GM18907 (cell line): ENCODE measurements at regions not wholly inside any gene's neighbourhood (a gene's known extent, or its start where the extent isn't known, plus 50 kb on each side); places are given as distances from the start of the nearest gene placed in this dataset.
"Not testable (repeated sequence)": the region's sequence is repeated elsewhere in the genome, so short reads cannot be mapped to it uniquely, and the experiment has no call there.

Experiments used
- ATAC-seq: cut with Tn5 transposase; IDR thresholded peaks from one replicate; pipeline ENCODE4 v1.9.1; 2021; ENCODE audit warnings: mild to moderate bottlenecking, moderate library complexity; ENCODE audit not compliant: unreplicated experiment

DNA sequence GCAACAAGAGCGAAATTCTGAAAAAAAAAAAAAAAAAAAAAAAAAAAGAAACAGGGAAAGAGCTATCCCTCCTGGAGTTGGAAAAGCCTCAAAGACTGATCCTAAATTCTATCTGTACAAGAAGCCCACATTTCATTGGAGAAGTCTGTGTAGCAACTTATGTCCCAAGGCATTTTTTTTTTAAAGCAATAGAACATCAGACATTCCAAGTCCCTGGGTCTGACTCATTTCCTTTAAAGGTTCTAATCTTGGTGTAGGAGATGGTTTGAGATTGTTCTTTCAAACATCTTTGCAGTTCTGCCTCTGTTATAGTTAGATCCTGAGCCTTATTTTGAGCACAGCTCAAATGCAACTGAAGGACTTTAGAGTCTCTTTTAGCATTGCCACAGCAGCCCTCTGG lies 706.5 kb upstream of the MIR17HG start:
- no peak for ATAC-seq

DNA sequence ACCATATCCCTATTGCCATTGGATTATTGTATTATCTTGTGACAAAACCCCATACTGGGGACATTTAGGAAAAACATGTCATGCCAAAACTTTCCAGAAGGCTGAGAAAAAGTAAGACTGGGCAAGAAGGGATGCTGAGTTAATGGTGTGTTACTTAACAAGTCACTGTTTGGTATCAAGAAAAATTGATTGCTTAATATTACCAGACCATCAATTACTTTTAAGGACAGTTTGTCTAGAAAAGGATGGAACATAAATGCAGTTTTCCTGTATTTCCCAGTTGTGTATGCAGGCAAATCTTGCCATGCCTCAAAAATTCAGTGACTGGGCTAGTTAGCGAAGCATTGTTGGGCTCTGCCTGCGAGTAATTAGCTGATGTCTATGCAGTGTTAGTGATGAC lies 705.6 kb upstream of the MIR17HG start:
- ATAC-seq = no peak

DNA sequence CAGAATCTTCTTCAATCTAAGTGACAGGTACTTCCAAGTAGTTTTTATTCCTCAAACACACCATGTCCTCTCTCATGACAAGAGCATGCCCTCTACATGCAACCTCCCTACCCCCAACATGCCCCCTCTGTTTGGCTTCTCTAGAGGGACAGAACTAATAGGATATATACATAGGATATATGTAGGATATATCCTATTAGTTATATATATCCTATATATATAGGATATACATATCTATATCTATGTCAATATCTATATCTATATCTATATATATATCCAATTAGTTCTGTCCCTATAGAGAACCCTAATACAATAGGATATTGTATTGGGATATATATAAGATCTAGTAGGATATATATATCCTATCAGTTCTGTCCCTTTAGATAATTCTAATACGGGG lies 701.9 kb upstream of the MIR17HG start:
- ATAC-seq = no peak

DNA sequence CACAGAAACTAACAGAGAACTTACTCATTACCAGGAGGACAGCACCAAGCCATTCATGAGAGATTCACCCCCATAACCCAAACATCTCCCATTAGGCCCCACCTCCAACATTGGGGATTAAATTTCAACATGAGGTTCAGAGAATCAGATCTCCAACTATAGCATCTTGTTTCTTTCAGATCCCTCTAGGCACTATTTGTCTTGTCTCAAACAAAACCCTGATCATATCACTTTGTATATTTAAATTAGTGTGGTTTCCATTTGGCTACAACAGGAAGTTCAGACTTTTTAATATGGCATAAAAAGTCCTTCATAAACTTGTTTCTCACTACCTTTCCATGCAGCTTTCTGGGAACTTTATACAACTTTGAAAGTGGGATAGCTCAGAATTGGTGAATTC lies 699.0 kb upstream of the MIR17HG start:
- ATAC-seq = no peak

DNA sequence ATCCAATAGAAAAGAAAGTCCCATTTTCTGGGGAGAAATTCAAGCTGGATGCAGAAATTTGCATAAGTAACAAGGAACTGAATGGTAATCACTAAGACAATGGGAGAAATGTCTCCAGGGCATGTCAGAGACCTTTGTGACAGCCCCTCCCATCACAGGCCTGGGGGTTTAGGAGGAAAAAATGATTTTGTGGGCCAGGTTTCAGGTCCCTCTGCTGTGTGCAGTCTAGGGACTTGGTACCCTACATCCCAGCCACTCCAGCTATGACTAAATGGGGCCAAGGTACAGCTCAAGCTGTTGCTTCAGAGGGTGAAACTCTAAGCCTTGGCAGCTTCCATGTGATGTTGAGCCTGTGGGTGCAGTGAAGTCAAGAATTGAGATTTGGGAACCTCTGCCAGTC lies 695.5 kb upstream of the MIR17HG start:
- ATAC-seq = no peak

DNA sequence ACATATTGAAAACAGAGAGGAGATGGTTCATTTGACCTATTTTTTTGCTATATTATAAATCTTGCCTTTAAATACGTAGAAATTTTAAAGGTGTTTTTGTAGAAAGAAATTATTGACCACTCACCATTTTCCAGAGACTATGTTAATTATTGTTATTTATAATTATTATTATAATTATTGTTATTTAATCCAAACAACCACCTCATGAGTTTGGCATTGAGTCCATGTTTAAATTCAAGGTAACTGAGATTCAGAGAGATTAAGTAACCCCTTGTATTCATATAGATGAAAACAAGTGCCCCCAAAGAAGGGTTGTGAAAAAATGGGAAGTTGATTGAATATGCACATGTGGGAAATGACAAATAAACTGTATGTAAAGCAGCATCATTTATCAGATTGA lies 692.5 kb upstream of the MIR17HG start:
- ATAC-seq = no peak

DNA sequence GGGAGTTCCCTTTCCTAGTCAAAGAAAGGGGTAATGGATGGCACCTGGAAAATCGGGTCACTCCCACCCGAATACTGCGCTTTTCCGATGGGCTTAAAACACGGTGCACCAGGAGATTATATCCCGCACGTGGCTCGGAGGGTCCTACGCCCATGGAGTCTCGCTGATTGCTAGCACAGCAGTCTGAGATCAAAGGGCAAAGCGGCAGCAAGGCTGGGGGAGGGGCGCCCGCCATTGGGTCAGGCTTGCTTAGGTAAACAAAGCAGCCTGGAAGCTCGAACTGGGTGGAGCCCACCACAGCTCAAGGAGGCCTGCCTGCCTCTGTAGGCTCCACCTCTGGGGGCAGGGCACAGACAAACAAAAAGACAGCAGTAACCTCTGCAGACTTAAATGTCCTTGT lies 683.3 kb upstream of the MIR17HG start:
- ATAC-seq = not testable (repeated sequence)

DNA sequence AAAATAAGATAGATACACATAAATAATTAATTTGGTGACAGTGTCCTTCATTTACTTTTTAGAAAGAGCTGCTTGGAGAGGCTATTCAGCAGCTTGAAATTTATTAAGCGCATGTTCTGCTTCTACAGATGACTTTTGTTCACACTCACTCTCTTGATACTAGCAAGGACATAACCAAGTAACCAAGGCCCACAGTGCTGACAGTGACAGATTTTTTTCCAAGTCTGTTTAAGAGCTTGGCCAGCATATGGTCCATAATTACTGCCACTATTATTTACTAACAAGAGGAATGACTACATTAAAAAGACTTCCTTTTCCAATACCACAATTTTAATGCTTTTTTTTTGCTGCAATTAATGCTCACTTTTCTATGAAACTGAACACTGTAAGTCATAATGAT lies 673.7 kb upstream of the MIR17HG start:
- ATAC-seq = no peak

DNA sequence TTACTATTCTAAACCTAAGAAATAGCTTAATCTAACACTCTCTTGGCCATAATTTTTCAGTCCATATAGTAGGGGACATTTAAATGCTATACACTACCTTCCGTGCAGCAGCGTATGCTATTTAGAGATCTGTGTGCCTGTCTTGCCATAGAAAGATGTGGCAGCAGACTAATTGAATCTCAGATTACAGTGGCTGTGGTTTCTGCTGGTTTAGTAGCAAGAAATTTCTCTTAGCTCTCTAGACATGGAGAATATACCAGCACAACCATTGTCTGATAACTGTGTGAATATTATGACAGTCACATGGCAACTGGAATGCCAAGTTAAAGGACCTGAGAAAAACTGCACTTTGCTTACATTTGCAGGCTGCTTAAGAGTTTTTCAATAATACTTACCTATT lies 672.4 kb upstream of the MIR17HG start:
- no peak for ATAC-seq

DNA sequence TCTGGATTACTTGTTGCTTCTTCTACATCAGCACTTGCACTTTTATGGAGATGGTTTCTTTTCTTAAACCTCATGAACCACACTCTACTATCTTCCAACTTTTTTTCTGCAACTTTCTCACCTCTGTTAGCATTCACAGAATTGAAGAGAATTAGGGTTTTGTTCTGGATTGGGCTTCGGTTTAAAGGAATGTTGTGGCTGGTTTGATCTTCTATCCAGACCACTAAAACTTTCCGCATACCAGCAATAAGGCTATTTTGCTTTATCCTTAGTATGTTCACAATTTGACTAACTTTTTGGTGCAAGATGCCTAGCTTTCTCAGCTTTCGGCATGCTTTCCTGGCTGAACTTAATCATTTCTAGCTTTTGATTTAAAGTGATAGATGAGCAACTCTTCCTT lies 666.7 kb upstream of the MIR17HG start:
- no peak for ATAC-seq

DNA sequence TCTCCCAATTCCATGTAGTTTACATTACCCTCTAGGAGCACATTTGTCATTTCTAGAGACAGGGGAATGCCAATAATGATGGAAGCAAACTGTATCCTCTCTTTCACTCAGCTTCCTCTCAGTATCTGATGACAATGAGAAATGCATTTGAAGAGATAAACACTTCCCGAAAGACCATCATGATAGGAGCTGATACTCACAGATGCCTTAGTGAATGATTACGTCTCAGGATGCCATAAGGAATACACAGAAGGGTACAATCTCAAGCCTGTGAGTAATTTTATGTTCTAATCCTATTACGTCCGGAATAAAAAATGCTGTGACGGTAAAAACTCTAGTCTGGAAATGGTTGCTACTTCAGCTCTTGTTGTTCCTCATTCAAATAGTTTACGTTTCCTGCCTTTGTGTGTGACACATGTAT lies 663.8 kb upstream of the MIR17HG start:
- ATAC-seq = no peak

DNA sequence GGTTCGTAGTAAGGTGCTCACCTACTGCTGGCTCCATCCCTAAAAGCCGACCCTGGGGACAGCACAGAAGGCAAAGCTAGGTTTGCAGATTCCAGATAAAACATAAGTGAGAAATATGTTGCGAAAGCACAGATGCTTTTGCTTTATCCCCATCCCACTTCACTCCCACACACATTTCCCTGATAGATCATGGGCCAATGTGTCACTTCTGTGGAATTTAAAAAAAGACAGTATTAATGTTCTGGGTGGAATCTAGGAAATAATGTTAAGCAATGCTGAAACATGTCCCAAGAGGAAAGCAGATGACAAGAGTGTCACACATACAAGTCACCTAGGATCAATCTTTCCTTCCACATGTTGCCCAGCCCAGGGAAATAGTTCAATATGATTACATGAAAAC lies 661.0 kb upstream of the MIR17HG start:
- no peak for ATAC-seq

DNA sequence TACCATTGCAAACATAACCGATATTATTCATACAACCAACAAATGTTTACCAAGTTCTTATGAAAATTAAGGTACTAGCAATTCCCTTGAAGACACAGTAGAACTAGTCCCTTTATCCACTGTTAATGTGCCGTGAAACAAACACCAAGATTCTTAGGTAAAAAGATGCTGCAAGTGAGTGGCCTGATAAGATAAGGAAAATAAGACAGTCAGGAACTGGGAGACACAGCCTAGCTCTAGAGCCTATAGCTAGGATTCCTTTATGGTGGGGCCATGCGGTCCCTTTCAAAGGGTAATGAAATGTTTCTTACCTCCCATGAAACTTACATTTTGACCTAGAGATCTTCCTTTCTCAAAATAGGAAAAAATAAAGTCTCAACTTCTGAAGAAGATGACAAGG lies 658.4 kb upstream of the MIR17HG start:
- ATAC-seq = no peak

DNA sequence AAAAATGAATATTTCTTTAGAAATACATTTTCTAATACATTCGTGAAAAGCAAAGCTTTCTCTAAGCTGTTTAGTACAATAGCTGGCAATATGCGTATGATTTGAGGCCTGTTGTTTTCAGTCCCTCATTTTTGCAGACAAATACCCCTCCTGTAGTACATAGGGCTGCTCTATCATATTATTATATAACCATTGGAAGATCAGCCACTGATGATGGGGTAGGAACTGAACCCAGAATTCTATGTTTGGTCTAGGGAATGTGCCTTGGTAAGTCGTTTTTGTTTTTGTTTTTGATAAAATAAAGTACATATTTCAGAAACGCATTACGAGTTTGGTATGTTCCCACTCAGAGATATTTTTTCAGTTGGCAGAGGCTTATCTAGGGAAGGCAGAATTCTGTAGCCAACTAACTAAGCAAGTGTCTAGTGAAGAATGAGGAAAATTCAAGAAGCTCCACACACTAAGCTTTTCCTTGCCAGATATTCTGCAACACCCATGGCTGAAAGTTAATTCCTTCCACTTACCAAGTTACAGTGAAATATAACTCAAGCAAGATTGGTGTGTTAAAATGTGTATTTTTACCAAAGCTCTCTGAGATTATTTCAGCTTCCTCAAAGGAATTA lies 656.9 kb upstream of the MIR17HG start:
- no peak for ATAC-seq

DNA sequence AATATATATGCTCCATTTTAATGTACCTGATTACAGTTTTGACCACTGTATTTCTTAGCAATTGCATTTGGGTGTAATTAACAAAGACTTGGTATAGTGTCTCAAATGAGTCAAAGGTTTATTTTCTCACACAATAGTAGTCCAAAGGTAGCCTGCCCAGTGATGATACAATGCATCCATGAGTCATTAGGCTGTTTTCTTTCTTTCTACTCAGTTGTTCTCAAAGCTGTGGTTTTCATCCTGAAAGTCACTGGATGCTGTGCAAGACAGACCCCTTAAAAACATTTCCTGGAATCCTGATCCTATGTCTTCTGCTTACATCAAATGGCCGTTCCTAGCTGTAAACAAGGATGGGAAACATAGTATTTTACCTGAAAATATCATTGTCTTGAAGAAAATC lies 651.2 kb upstream of the MIR17HG start:
- ATAC-seq = no peak

DNA sequence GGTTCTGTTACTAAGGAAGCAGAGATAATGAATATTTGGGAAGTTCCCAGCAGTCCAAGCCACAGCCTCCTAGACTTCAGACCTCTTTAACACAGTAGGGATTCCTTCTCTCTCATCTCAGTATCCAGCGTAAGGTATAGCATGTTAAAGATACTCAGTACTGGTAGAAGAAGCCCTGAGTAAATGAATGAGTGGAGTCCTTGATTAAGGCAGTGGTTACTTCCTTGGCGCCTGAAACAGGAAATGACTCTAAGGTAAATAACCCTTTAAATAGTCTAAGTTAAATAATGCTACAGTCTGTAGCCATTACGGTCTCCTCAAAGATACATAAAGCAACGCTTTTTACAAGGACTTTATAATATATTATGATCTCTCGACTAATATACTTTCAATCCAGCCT lies 650.8 kb upstream of the MIR17HG start:
- ATAC-seq = no peak

DNA sequence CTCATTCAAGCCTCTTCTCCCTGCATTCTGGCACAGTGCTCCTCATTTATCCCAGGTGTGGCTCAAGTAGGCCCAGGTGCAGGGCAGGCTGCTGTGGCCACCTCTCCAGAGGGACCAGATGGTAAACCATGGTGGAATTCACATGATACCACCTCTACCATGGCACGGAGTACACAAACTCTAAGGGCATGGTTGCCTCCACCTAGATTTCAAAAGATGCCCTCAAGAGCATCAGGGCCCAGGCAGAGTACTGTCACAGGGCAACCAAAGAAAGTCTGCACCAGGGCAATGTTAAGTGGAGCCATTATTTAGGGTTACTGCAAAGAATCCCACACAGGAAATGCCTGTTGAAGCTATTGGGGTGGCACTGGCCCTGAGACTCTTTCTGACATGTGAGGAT lies 647.1 kb upstream of the MIR17HG start:
- ATAC-seq = no peak

DNA sequence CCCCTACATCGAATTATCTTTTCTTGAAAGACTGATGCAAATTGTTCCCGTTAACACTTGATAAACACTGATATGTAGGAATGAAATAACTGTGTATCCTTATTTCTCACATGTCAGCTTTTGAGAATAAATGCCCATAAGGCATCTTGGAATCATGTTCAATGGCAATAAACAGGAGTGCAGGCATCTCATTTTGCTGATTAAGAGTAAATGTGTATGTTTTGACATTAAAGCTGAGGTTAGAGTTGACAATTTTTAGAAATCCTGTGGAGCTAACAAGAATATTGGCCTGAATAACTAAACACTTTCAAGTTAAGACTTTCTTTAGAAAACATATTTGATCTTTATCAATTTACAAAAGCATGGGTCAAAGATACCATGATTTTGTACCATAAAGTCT lies 646.2 kb upstream of the MIR17HG start:
- no peak for ATAC-seq

DNA sequence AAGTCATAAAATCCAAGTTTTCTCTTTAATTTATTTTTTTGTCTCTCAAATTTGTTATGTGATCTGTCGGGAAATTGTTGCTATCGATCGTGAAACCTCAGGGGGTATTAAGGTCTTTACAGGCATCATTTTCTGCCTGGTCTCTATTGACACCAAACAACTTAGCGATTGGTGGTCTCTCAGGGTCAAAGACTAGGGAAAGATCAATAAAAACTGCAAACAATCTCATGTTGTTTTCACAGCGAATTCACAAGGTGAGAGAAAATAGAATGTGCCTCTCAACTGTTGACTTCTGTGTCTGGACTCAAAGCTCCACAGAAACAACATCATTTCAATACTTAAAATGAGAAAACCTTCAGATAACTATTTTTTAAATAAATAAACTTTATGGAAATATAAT lies 645.4 kb upstream of the MIR17HG start:
- ATAC-seq = no peak

DNA sequence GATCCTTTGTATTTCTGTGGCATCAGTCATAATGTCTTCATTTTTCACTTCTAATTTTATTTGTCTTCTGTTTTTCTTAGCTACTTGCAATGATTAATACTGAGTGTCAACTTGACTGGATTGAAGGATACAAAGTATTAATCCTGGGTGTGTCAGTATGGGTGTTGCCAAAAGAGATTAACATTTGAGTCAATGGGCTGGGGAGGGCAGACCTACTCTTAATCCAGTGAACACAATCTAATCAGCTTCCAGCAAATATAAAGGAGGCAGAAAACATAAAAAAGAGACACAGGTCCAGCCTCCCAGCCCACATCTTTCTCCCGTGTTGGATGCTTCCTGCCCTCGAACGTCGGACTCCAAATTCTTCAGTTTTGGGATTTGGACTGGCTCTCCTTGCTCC lies 640.9 kb upstream of the MIR17HG start:
- no peak for ATAC-seq

DNA sequence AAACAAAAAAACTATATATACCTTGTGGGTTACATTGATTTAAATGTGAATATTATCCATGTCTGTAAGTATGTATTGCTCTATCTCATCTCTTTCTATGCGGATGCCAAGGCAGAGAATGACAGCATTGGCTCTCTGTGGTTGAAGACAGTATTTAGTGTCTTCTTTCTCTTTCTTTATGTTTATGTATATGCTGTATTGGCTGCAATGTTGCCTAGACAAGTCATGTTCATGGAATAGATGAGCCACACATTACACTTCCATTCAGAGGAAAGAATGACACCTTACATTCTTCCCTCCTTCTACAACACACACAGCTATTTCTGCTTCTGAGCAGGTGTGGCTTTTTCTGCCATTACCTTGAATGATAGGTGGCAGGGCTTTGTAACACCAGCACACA lies 639.4 kb upstream of the MIR17HG start:
- no peak for ATAC-seq

DNA sequence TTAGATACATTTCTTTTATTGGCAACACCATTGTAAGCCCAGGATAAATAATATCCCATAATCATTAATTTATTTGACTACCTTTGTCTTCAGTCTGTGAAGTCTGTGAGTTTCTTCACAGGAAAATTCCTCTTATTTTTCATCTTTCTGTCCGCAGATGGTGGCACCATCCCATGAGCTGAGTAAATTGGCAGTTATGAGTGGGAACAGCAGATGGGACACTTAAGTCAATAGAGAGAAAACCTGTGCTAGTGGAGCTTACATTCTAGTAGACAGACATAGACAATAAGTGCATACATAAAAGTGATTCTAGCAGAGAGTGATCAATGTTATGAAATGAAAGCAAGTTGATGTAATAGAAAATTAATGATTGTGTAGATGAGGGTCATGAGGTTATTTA lies 638.2 kb upstream of the MIR17HG start:
- no peak for ATAC-seq

DNA sequence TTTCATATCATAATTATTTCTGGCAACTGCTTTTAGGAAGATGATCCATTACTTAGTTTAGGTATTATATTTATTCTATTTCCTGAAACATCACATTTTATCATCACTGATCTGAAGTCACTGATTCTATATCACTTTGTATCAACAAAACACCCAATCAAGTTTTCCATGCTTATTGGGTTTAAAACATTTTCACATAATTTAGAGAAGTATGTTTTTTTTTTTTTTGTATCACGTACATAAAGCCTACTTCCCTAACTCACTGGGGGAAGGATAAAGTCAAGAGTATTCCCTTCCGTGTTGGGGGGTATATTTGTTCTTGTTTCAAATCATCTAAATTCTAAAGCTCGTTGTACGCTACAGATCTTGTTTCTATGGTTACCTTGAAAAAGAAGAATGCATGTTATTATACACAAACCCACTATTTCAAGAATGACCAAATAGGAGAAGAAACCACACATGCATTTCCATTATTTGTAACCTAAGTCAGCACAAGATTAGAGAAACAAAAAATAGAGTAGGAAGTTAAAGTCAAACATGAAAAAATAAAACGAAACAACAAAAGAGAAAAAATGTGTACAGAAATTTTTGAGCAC lies 637.2 kb upstream of the MIR17HG start:
- ATAC-seq = no peak
